Right hindlimb (tissue), 1 donor: ENCODE measurements at regions not wholly inside any gene's neighbourhood (a gene's known extent, or its start where the extent isn't known, plus 50 kb on each side); places are given as distances from the start of the nearest gene placed in this dataset.

Source experiments
- DNase-seq: peaks from one replicate; pipeline ENCODE4 v3.0.0-alpha.2; 2018

DNA sequence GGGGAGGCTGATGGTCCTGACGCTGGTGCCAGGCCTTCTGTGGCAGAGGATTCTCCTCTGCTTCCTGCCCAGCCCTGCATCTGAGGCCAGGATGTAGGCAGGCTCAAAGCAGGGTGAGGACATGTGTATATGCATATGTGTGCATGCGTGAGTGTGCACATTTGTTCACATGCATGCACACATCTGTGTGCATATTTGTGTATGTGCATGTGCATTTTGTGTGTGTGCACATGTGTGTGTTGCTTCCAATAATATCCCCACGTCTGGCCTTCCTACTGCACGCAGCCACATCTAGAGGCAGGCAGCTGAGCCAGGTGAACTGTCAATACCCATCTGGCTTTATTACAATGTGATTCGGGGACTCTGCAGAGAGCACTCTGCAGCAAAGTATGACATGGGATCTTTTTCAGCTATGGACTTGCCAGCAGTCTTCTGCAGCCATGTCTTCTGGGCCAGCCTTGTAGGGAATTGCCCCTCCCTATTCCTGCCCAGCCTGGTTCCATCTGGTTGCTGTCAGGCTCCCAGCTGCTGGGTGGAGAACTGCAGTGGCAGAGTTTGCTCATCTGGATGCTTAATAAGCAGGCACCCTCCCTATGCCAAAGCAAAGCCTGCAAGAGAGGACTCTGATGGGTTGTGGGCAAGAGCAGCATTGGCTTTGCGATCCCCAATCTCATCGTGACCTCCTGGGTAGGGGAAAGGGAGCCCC is 140.7 kb downstream of the PFKFB3 start:
- peak; percentile 42 for DNase-seq

- DNase-seq: no peak
Observed at GRCh38 chr10:6345404-6345803, 142.7 kb downstream of the PFKFB3 start.

- DNase-seq: no peak
Observed at GRCh38 chr10:6346631-6347030, 143.9 kb downstream of the PFKFB3 start.

DNA sequence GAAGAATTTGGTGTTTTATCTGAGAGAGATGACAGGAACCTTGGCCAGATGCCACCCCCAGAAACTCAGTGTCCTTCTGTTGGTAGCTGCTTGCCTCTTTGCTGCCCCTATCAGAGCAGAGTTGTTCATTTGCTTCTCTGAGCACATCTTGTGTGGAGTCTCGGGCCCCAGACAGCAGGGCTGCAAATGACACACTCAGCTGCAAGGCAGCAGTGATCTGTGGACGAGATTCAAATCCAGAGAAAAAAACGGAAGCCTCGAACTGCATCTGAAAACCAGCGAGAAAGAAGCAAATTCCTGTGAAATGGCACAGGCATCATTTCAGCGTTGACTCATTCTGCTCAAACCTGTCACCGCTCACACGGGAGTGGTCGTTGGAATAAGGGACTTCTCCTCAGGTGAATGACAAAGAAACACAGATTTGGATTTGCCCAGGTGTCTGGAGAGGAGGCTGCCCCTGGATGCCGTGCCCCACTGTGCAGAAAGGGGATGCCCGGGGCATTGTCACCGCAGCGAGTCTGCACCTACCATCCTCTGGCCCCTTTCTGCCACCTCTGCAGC is 144.7 kb downstream of the PFKFB3 start:
- DNase-seq: no peak

GRCh38 chr10:6348096-6348874 is 145.6 kb downstream of the PFKFB3 start:
- no peak for DNase-seq

- DNase-seq: no peak
Observed at GRCh38 chr10:6349846-6350535, 147.3 kb downstream of the PFKFB3 start.

- DNase-seq: no peak
Observed at GRCh38 chr10:6350609-6351008, 147.9 kb downstream of the PFKFB3 start.

- DNase-seq: no peak
Observed at GRCh38 chr10:6351495-6351894, 148.8 kb downstream of the PFKFB3 start.

GRCh38 chr10:6353526-6353925 is 150.8 kb downstream of the PFKFB3 start:
- no peak for DNase-seq

DNA sequence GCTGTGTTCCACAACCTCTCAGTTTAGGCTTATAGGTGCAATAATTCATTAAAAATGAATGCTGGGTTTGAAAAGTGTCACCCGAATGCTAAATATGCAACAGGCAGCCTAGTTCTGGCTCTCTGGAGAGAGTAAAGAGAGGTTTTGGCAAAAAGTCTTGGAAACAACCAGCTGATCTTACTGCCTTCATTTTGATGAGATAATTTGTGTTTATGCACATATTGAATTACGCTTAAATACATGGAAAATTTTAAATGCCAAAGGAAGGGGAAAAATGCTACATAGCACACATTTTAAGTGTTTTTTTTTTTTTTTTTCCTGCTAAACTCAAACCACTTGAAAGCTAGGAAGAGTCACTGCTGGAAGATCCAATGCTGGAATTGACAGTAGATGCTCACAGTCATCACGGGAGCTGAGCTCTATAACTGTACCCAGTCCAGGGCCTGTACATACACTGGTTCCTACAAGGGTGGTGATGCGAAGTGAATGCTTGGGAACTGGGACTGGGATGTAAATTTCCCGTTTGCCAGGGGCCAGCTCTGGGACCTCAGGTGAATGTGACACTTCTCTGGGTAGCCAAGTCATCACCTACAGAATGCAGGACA is 151.5 kb downstream of the PFKFB3 start:
- no peak for DNase-seq

- no peak for DNase-seq
Observed at GRCh38 chr10:6356280-6356793, 153.6 kb downstream of the PFKFB3 start.

- no peak for DNase-seq
Observed at GRCh38 chr10:6361869-6362268, 159.1 kb downstream of the PFKFB3 start.

DNA sequence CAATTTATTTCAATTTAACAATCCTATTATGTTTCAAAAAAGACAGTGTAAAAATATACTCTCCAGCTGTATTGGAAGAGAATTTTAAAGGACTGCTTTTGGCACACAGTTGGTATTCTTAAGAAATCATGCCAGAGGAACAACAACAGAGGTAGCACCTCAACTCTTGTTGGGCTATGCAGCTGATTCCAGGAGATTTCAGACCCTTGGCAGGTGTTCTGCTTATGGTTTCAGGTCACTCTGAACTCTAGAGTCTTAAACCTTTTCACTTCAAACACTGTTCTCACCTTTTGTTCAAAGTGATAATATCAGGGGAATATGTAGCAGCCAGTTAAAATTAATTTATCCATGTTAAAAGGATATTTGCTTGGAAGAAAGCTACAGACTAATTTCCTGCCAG is 160.1 kb downstream of the PFKFB3 start:
- no peak for DNase-seq

GRCh38 chr10:6363511-6363910 is 160.8 kb downstream of the PFKFB3 start:
- no peak for DNase-seq

GRCh38 chr10:6364283-6364682 is 161.6 kb downstream of the PFKFB3 start:
- no peak for DNase-seq

DNA sequence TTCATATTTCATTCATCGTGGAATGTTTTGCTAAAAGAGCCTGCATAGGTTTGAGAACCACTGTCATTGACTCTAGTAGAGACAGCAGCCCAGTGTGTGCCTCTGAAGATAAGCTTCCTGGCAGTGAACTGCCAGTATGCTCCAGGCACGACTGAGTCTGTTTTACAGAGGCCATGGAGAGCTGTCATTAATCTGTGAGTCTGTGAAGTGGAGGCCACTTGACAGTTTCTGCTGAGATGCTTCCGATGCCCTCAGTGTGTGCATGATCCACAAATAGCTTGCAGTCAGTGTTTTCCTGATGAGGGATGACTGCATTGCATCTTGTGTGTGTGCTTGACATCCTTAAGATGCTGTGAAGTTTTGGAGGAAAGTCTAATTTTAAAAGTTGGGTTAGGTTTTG is 162.2 kb downstream of the PFKFB3 start:
- DNase-seq: no peak

GRCh38 chr10:6365384-6365783 is 162.7 kb downstream of the PFKFB3 start:
- DNase-seq: no peak
